ENCODE measurements at regions not wholly inside any gene's neighbourhood (a gene's known extent, or its start where the extent isn't known, plus 50 kb on each side); places are given as distances from the start of the nearest gene placed in this dataset.

DNA sequence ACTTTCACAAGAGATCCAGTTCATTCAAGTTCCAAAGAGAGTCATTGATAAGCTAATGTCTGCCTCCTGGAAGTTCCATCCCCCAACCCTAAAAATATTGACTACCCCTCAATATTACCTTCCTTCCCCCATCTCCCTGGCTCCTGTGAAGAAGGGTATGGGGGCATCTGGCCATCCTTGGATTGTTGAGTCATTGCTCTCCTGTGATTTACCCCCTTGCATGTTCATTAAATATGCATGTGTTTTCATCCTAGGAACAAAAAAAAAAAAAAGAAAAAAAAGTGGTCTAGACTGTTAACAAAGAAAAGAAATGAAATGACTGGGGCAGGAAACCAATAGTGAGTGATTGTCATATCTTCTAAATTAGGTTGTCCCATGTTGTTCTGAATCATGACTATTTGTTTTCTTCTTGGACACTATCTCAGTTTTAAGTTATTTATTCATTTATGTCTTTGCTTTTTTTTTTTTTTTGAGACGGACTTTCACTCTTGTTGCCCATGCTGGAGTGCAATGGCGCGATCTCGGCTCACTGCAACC lies 51.9 kb upstream of the HUWE1 start:
- BruUV-seq (replicated peaks), result no TSS peak
- no peaks in the 10 kb centered on the region for H3K9me3 ChIP-seq (ENCODE audit: control insufficient read depth, insufficient read depth, low read depth, low read length)
- DNase-seq (ENCODE audit: low read depth, low spot score), result no peak
- ChIA-PET POLR2A (no interaction called here), CTCF (no interaction called here)
- TF ChIP-seq SIN3A (IDR thresholded peaks at IDR 0.05; ENCODE audit: borderline replicate concordance, insufficient read depth, low read depth, low read length), result no peak
- no peak for TF ChIP-seq POLR2AphosphoS5 (IDR thresholded peaks at IDR 0.05; ENCODE audit: low read depth, low read length)
- TF ChIP-seq, protein P1, sequence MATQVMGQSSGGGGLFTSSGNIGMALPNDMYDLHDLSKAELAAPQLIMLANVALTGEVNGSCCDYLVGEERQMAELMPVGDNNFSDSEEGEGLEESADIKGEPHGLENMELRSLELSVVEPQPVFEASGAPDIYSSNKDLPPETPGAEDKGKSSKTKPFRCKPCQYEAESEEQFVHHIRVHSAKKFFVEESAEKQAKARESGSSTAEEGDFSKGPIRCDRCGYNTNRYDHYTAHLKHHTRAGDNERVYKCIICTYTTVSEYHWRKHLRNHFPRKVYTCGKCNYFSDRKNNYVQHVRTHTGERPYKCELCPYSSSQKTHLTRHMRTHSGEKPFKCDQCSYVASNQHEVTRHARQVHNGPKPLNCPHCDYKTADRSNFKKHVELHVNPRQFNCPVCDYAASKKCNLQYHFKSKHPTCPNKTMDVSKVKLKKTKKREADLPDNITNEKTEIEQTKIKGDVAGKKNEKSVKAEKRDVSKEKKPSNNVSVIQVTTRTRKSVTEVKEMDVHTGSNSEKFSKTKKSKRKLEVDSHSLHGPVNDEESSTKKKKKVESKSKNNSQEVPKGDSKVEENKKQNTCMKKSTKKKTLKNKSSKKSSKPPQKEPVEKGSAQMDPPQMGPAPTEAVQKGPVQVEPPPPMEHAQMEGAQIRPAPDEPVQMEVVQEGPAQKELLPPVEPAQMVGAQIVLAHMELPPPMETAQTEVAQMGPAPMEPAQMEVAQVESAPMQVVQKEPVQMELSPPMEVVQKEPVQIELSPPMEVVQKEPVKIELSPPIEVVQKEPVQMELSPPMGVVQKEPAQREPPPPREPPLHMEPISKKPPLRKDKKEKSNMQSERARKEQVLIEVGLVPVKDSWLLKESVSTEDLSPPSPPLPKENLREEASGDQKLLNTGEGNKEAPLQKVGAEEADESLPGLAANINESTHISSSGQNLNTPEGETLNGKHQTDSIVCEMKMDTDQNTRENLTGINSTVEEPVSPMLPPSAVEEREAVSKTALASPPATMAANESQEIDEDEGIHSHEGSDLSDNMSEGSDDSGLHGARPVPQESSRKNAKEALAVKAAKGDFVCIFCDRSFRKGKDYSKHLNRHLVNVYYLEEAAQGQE (IDR thresholded peaks at IDR 0.05; ENCODE audit: insufficient read depth in 1 of 2, low read depth in 2 of 2, low read length in 1 of 2), result no peak
- no peak for TF ChIP-seq TCF7L2 (IDR thresholded peaks at IDR 0.05; ENCODE audit: low read depth, low read length)
- TF ChIP-seq, protein P2, sequence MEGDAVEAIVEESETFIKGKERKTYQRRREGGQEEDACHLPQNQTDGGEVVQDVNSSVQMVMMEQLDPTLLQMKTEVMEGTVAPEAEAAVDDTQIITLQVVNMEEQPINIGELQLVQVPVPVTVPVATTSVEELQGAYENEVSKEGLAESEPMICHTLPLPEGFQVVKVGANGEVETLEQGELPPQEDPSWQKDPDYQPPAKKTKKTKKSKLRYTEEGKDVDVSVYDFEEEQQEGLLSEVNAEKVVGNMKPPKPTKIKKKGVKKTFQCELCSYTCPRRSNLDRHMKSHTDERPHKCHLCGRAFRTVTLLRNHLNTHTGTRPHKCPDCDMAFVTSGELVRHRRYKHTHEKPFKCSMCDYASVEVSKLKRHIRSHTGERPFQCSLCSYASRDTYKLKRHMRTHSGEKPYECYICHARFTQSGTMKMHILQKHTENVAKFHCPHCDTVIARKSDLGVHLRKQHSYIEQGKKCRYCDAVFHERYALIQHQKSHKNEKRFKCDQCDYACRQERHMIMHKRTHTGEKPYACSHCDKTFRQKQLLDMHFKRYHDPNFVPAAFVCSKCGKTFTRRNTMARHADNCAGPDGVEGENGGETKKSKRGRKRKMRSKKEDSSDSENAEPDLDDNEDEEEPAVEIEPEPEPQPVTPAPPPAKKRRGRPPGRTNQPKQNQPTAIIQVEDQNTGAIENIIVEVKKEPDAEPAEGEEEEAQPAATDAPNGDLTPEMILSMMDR (IDR thresholded peaks at IDR 0.05), result no peak
- H3K27me3 ChIP-seq (ENCODE audit: control insufficient read depth, insufficient read depth, low read length), result peaks cover 2% of the 10 kb centered on the region; the same call in 1 of the 2 replicates
- H3K36me3 ChIP-seq (ENCODE audit: control insufficient read depth, insufficient read depth, low read length), result no peaks in the 10 kb centered on the region
- H3K4me1 ChIP-seq (ENCODE audit: control insufficient read depth, insufficient read depth, low read length), result no peaks in the 10 kb centered on the region
- intact Hi-C loops (cut with micrococcal nuclease; ENCODE audit: unreplicated experiment) (no loop called here), in situ Hi-C loops (cut with HindIII; ENCODE audit: low pct_unique_long_range_greater_than_20kb, low sequenced_read_pairs) (no loop called here)
- H3K4me3 ChIP-seq (ENCODE audit: low read depth in 2 of 2, low read length in 2 of 2), result no peak overlapping the region
- H3K27ac ChIP-seq (ENCODE audit: low read length), result no peak overlapping the region
- ATAC-seq, result no peak
